ENCODE measurements at regions not wholly inside any gene's neighbourhood (a gene's known extent, or its start where the extent isn't known, plus 50 kb on each side); places are given as distances from the start of the nearest gene placed in this dataset.
"Not testable (repeated sequence)": the region's sequence is repeated elsewhere in the genome, so short reads cannot be mapped to it uniquely, and the experiment has no call there.

- TF ChIP-seq MAX (IDR thresholded peaks at IDR 0.05; ENCODE audit: low read depth, low read length) (no peak), CTCF (IDR thresholded peaks at IDR 0.05; ENCODE audit: low read depth, low read length) (no peak), POLR2A (IDR thresholded peaks at IDR 0.05; ENCODE audit: extremely low read depth, insufficient read length) (no peak), MYC (IDR thresholded peaks at IDR 0.05; ENCODE audit: low read depth, low read length) (no peak)
- DNase-seq (ENCODE audit: low read depth) = no peak
- no peak overlapping the region for H3K4me3 ChIP-seq (ENCODE audit: low read depth, low read length)
Observed at GRCh38 chr21:14614287-14614686, 68.2 kb upstream of the SAMSN1 start.

- DNase-seq (ENCODE audit: low read depth) = no peak
- TF ChIP-seq MAX (IDR thresholded peaks at IDR 0.05; ENCODE audit: low read depth, low read length) = no peak
- no peak for TF ChIP-seq CTCF (IDR thresholded peaks at IDR 0.05; ENCODE audit: low read depth, low read length)
- no peak overlapping the region for H3K4me3 ChIP-seq (ENCODE audit: low read depth, low read length)
Observed at GRCh38 chr21:14613486-14614224, 67.5 kb upstream of the SAMSN1 start.

- DNase-seq (ENCODE audit: low read depth); H3K4me3 ChIP-seq (ENCODE audit: low read depth, low read length): not testable (repeated sequence)
Observed at GRCh38 chr21:14610119-14610518, 64.0 kb upstream of the SAMSN1 start.

- TF ChIP-seq CTCF (IDR thresholded peaks at IDR 0.05; ENCODE audit: low read depth, low read length) = no peak
- TF ChIP-seq POLR2A (IDR thresholded peaks at IDR 0.05; ENCODE audit: extremely low read depth, insufficient read length) = no peak
- TF ChIP-seq MAX (IDR thresholded peaks at IDR 0.05; ENCODE audit: low read depth, low read length) = no peak
- TF ChIP-seq MYC (IDR thresholded peaks at IDR 0.05; ENCODE audit: low read depth, low read length) = no peak
- DNase-seq (ENCODE audit: low read depth) = no peak
- H3K4me3 ChIP-seq (ENCODE audit: low read depth, low read length) = no peak overlapping the region
Observed at GRCh38 chr21:14609274-14609673, 63.2 kb upstream of the SAMSN1 start.

- TF ChIP-seq CTCF (IDR thresholded peaks at IDR 0.05; ENCODE audit: low read depth, low read length) = no peak
- DNase-seq (ENCODE audit: low read depth) = no peak
- H3K4me3 ChIP-seq (ENCODE audit: low read depth, low read length) = no peak overlapping the region
Observed at GRCh38 chr21:14607262-14607661, 61.1 kb upstream of the SAMSN1 start.

- no peak for TF ChIP-seq CTCF (IDR thresholded peaks at IDR 0.05; ENCODE audit: low read depth, low read length)
- no peak for TF ChIP-seq MYC (IDR thresholded peaks at IDR 0.05; ENCODE audit: low read depth, low read length)
- no peak for TF ChIP-seq POLR2A (IDR thresholded peaks at IDR 0.05; ENCODE audit: extremely low read depth, insufficient read length)
- TF ChIP-seq MAX (IDR thresholded peaks at IDR 0.05; ENCODE audit: low read depth, low read length) = no peak
- DNase-seq (ENCODE audit: low read depth) = peak; percentile 37
- no peak overlapping the region for H3K4me3 ChIP-seq (ENCODE audit: low read depth, low read length)
Observed at GRCh38 chr21:14603202-14603601, 57.1 kb upstream of the SAMSN1 start.
